HFFc6 (cell line): ENCODE measurements at regions not wholly inside any gene's neighbourhood (a gene's known extent, or its start where the extent isn't known, plus 50 kb on each side); places are given as distances from the start of the nearest gene placed in this dataset.

Experiments
- DNase-seq: peaks from one replicate; pipeline ENCODE4 v3.0.0-alpha.2; 2018
- H3K27ac Mint-ChIP-seq: 2 replicates; pipeline ENCODE4 v1.8.0; 2020; ENCODE audit warnings: mild to moderate bottlenecking, mixed read lengths
- H3K27me3 Mint-ChIP-seq: 2 replicates; pipeline ENCODE4 v1.8.0; 2021; ENCODE audit warnings: mild to moderate bottlenecking, moderate library complexity, mixed read lengths; ENCODE audit not compliant: insufficient read depth
- H3K36me3 Mint-ChIP-seq: 2 replicates; pipeline ENCODE4 v1.8.0; 2021; ENCODE audit warnings: low read depth, mixed read lengths
- H3K4me1 Mint-ChIP-seq: 2 replicates; pipeline ENCODE4 v1.8.0; 2020; ENCODE audit warnings: low read depth, mixed read lengths
- H3K4me3 Mint-ChIP-seq: 2 replicates; pipeline ENCODE4 v1.8.0; 2020; ENCODE audit warnings: mild to moderate bottlenecking, moderate library complexity, mixed read lengths
- H3K9me3 Mint-ChIP-seq: 2 replicates; pipeline ENCODE4 v1.8.0; 2020; ENCODE audit warnings: mild to moderate bottlenecking, mixed read lengths
- CTCF ChIP-seq: fragments of 200-600 bp; sonication (generic); IDR thresholded peaks from 2 replicates; pipeline ENCODE4 v1.5.0; 2021; ENCODE audit warnings: antibody characterized with exemption, mild to moderate bottlenecking

DNA sequence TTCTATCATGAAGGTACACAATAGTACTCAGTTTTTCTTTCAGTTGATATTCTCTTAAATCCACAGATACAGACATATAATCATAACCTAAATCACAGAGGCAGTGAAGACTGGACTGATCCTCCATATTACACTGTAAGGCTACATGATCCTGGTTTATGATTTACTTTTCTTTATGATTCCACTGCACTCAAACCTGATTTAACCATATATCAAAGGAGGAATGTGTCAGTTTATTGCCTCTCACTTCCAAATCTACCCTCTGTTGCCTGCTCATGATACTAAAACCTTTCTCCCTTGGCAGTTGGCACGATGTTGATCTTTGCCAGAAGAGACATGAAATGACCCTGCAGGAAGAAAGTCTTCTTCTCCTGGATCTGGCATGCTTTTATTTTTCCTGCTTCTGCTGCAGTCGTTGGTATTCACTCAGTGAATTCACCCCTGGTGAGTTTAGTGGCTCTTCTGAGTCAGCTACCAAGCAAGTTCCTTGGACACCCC, 426.4 kb downstream of the MBD2 start:
- Mint-ChIP-seq H3K4me1 (peaks cover 8% of the 10 kb centered on the region; the same call in 1 of the 2 replicates), H3K27me3 (no peaks in the 10 kb centered on the region), H3K9me3 (peaks cover 21% of the 10 kb centered on the region), H3K4me3 (no peak overlapping the region), H3K27ac (no peak overlapping the region), H3K36me3 (no peaks in the 10 kb centered on the region)
- DNase-seq, result no peak
- TF ChIP-seq CTCF, result no peak

GRCh38 chr18:53796040-53796729, 428.3 kb downstream of the MBD2 start:
- TF ChIP-seq CTCF, result no peak
- DNase-seq, result peak; percentile 8
- peaks cover 8% of the 10 kb centered on the region; the same call in 1 of the 2 replicates for H3K4me1 Mint-ChIP-seq
- no peaks in the 10 kb centered on the region for H3K27me3 Mint-ChIP-seq
- H3K27ac Mint-ChIP-seq, result no peak overlapping the region
- no peaks in the 10 kb centered on the region for H3K36me3 Mint-ChIP-seq
- no peak overlapping the region for H3K4me3 Mint-ChIP-seq
- peaks cover 28% of the 10 kb centered on the region for H3K9me3 Mint-ChIP-seq

DNA sequence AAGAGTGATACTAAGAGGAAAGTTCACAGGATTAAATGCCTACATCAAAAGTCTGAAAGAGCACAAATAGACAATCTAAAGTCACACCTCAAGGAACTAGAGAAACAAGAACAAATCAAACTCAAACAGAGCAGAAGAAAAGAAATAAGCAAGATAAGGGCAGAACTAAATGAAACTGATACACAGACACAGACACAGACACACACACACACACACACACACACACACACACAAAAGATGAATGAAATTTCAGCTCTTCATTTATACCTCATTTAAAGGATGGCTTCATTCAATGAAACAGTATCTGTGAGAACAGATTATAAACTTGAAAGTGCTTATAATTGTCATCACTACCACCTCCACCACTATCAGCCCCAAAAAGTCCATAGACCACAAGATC, 428.9 kb downstream of the MBD2 start:
- no peak overlapping the region for H3K27ac Mint-ChIP-seq
- no peak for TF ChIP-seq CTCF

GRCh38 chr18:53795061-53795460, 429.4 kb downstream of the MBD2 start:
- H3K27me3 Mint-ChIP-seq, result no peaks in the 10 kb centered on the region

More for the DNA sequence above, 428.9 kb downstream of the MBD2 start:
- no peak overlapping the region for H3K4me3 Mint-ChIP-seq
- H3K36me3 Mint-ChIP-seq, result no peaks in the 10 kb centered on the region
- H3K4me1 Mint-ChIP-seq, result peaks cover 8% of the 10 kb centered on the region; the same call in 1 of the 2 replicates
- H3K27me3 Mint-ChIP-seq, result no peaks in the 10 kb centered on the region
- DNase-seq, result no peak
- peaks cover 23% of the 10 kb centered on the region for H3K9me3 Mint-ChIP-seq

GRCh38 chr18:53792762-53793161, 431.7 kb downstream of the MBD2 start:
- H3K4me3 Mint-ChIP-seq, result no peak overlapping the region
- peaks cover 8% of the 10 kb centered on the region; the same call in 1 of the 2 replicates for H3K4me1 Mint-ChIP-seq
- no peak overlapping the region for H3K27ac Mint-ChIP-seq
- H3K27me3 Mint-ChIP-seq, result no peaks in the 10 kb centered on the region
- H3K9me3 Mint-ChIP-seq, result peaks cover 18% of the 10 kb centered on the region
- TF ChIP-seq CTCF, result no peak
- no peaks in the 10 kb centered on the region for H3K36me3 Mint-ChIP-seq
- DNase-seq, result no peak

More at GRCh38 chr18:53795061-53795460, 429.4 kb downstream of the MBD2 start:
- Mint-ChIP-seq H3K27ac (no peak overlapping the region), H3K4me1 (peaks cover 8% of the 10 kb centered on the region; the same call in 1 of the 2 replicates), H3K4me3 (no peak overlapping the region), H3K9me3 (peaks cover 22% of the 10 kb centered on the region), H3K36me3 (no peaks in the 10 kb centered on the region)
- DNase-seq, result no peak
- no peak for TF ChIP-seq CTCF
